ENCODE measurements at regions not wholly inside any gene's neighbourhood (a gene's known extent, or its start where the extent isn't known, plus 50 kb on each side); places are given as distances from the start of the nearest gene placed in this dataset.

- in situ Hi-C loops (cut with HindIII; ENCODE audit: low sequenced_read_pairs) = no loop called here
- TF ChIP-seq, protein P1, sequence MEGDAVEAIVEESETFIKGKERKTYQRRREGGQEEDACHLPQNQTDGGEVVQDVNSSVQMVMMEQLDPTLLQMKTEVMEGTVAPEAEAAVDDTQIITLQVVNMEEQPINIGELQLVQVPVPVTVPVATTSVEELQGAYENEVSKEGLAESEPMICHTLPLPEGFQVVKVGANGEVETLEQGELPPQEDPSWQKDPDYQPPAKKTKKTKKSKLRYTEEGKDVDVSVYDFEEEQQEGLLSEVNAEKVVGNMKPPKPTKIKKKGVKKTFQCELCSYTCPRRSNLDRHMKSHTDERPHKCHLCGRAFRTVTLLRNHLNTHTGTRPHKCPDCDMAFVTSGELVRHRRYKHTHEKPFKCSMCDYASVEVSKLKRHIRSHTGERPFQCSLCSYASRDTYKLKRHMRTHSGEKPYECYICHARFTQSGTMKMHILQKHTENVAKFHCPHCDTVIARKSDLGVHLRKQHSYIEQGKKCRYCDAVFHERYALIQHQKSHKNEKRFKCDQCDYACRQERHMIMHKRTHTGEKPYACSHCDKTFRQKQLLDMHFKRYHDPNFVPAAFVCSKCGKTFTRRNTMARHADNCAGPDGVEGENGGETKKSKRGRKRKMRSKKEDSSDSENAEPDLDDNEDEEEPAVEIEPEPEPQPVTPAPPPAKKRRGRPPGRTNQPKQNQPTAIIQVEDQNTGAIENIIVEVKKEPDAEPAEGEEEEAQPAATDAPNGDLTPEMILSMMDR (IDR thresholded peaks at IDR 0.05; ENCODE audit: low read depth, low read length) = no peak
- no peak overlapping the region for H3K4me3 ChIP-seq (ENCODE audit: low read depth, low read length)
- no peak for DNase-seq (ENCODE audit: low read depth, low spot score)
Observed at GRCh38 chr7:21191321-21192073, 236.4 kb upstream of the SP4 start.

GRCh38 chr7:21192657-21193056, 235.2 kb upstream of the SP4 start:
- no peak for DNase-seq (ENCODE audit: low read depth, low spot score)
- in situ Hi-C loops (cut with HindIII; ENCODE audit: low sequenced_read_pairs) = no loop called here
- TF ChIP-seq, protein P1 (IDR thresholded peaks at IDR 0.05; ENCODE audit: low read depth, low read length) = no peak
- no peak overlapping the region for H3K4me3 ChIP-seq (ENCODE audit: low read depth, low read length)

GRCh38 chr7:21193895-21194294, 234.0 kb upstream of the SP4 start:
- no peak overlapping the region for H3K4me3 ChIP-seq (ENCODE audit: low read depth, low read length)
- TF ChIP-seq, protein P1 (IDR thresholded peaks at IDR 0.05; ENCODE audit: low read depth, low read length) = no peak
- in situ Hi-C loops (cut with HindIII; ENCODE audit: low sequenced_read_pairs) = no loop called here
- DNase-seq (ENCODE audit: low read depth, low spot score) = no peak

DNA sequence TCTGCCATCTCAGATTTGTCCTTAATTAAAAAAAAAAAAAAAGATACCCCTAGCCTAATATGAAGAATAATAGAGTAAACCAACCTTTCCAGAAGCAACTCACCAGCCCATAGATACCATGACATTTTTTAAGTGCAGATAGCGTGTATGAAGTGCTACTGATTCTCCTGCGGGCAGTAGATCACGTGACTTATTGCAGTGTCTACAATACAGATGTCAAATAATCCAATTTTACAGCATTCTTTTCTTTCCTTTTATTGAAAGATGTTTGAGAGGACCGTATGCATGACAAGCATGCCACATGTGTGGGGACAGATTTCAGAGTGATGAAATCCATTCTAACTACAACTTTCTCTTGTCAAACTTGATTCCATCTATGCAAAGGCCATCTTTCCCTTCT, 232.9 kb upstream of the SP4 start:
- TF ChIP-seq, protein P1 (IDR thresholded peaks at IDR 0.05; ENCODE audit: low read depth, low read length) = no peak
- DNase-seq (ENCODE audit: low read depth, low spot score) = no peak
- H3K4me3 ChIP-seq (ENCODE audit: low read depth, low read length) = no peak overlapping the region
- in situ Hi-C loops (cut with HindIII; ENCODE audit: low sequenced_read_pairs) = no loop called here

DNA sequence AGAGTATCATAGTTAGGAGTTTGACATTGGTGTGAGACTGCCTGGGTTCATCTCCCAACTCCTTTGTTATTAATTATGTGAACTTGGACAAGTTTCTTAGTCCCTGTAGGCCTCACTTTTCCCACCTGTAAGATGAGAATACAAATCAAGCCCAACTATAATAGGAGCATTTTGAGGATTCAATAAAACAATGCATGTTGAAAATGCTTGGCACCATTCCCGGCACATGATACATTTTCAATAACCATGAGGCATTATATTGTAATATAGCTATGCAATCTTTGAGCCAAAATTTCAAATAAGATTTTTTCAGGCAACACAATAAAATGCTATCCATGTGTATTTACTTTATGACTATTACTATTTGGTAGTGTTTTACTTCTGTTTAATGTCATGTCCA, 229.0 kb upstream of the SP4 start:
- TF ChIP-seq, protein P1 (IDR thresholded peaks at IDR 0.05; ENCODE audit: low read depth, low read length) = no peak
- no peak for DNase-seq (ENCODE audit: low read depth, low spot score)
- no peak overlapping the region for H3K4me3 ChIP-seq (ENCODE audit: low read depth, low read length)
- in situ Hi-C loops (cut with HindIII; ENCODE audit: low sequenced_read_pairs) = no loop called here

DNA sequence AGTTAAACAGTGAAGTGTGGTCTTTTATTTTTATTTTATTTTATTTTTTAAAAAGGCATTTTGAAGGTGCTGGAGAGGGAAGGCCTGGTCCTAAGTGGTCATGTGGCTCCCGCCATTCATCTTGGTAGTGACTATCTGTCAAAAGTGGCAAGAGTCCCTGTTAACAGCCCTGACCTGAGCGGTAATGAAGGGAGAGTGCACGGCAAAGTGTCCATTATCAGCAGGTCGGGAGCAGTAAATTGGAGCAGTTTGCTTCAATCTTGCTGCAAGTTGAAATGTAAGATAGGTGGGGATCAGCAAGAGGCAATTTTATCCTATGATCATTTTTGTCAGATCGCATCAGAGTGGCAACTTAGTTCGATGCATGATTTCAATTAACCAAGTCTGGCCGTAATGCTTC, 227.4 kb upstream of the SP4 start:
- TF ChIP-seq, protein P1 (IDR thresholded peaks at IDR 0.05; ENCODE audit: low read depth, low read length) = no peak
- no peak overlapping the region for H3K4me3 ChIP-seq (ENCODE audit: low read depth, low read length)
- in situ Hi-C loops (cut with HindIII; ENCODE audit: low sequenced_read_pairs) = no loop called here
- DNase-seq (ENCODE audit: low read depth, low spot score) = no peak

All from astrocyte of the spinal cord (primary cell).